ENCODE measurements at regions not wholly inside any gene's neighbourhood (a gene's known extent, or its start where the extent isn't known, plus 50 kb on each side); places are given as distances from the start of the nearest gene placed in this dataset.

GRCh38 chr14:46279776-46280175 lies 371.8 kb downstream of the RPL10L start:
- H3K4me2 ChIP-seq (ENCODE audit: low read length) = no peak overlapping the region
- TF ChIP-seq EZH2phosphoT487 (IDR thresholded peaks at IDR 0.05; ENCODE audit: borderline replicate concordance, low read depth, low read length) (no peak), CTCF (conservative IDR thresholded peaks at IDR 0.05; ENCODE audit: low read length) (no peak)
- ChIA-PET CTCF (ENCODE audit: unreplicated experiment) (no interaction called here), POLR2A (no interaction called here)
- no peaks in the 10 kb centered on the region for H3K79me2 ChIP-seq (ENCODE audit: insufficient read depth, low read depth, low read length)
- H3K4me3 ChIP-seq (ENCODE audit: low read depth, low read length, poor library complexity, severe bottlenecking) = no peak overlapping the region
- no peak overlapping the region for H2AFZ ChIP-seq (ENCODE audit: low read length)
- no TSS peak for BruUV-seq (replicated peaks)
- H3K36me3 ChIP-seq (ENCODE audit: insufficient read depth, low read length) = no peaks in the 10 kb centered on the region
- H4K20me1 ChIP-seq (ENCODE audit: insufficient read depth, low read length) = no peaks in the 10 kb centered on the region
- intact Hi-C loops (cut with micrococcal nuclease; ENCODE audit: unreplicated experiment) = no loop called here
- no peaks in the 10 kb centered on the region for H3K4me1 ChIP-seq (ENCODE audit: insufficient read depth, low read length, poor library complexity, severe bottlenecking)
- no peaks in the 10 kb centered on the region for H3K9me3 ChIP-seq (ENCODE audit: low read length)
- H3K9me2 ChIP-seq (ENCODE audit: insufficient read depth, low read length) = no peaks in the 10 kb centered on the region
- no peak for DNase-seq (ENCODE audit: low spot score)
- no peak overlapping the region for H3K27ac ChIP-seq (ENCODE audit: low read depth, low read length, poor library complexity, severe bottlenecking)

- DNase-seq (ENCODE audit: low spot score) = no peak
- Histone ChIP-seq H3K36me3 (ENCODE audit: insufficient read depth, low read length) (no peaks in the 10 kb centered on the region), H3K4me2 (ENCODE audit: low read length) (no peak overlapping the region), H3K9me3 (ENCODE audit: low read length) (no peaks in the 10 kb centered on the region), H3K4me1 (ENCODE audit: insufficient read depth, low read length, poor library complexity, severe bottlenecking) (no peaks in the 10 kb centered on the region), H3K9me2 (ENCODE audit: insufficient read depth, low read length) (no peaks in the 10 kb centered on the region), H4K20me1 (ENCODE audit: insufficient read depth, low read length) (no peaks in the 10 kb centered on the region), H3K4me3 (ENCODE audit: low read depth, low read length, poor library complexity, severe bottlenecking) (no peak overlapping the region), H3K79me2 (ENCODE audit: insufficient read depth, low read depth, low read length) (no peaks in the 10 kb centered on the region), H2AFZ (ENCODE audit: low read length) (no peak overlapping the region), H3K27ac (ENCODE audit: low read depth, low read length, poor library complexity, severe bottlenecking) (no peak overlapping the region)
- TF ChIP-seq CTCF (conservative IDR thresholded peaks at IDR 0.05; ENCODE audit: low read length) (no peak), EZH2phosphoT487 (IDR thresholded peaks at IDR 0.05; ENCODE audit: borderline replicate concordance, low read depth, low read length) (no peak)
- intact Hi-C loops (cut with micrococcal nuclease; ENCODE audit: unreplicated experiment) = no loop called here
- ChIA-PET CTCF (ENCODE audit: unreplicated experiment) (no interaction called here), POLR2A (no interaction called here)
- BruUV-seq (replicated peaks) = no TSS peak
Observed at GRCh38 chr14:46279327-46279726, 372.3 kb downstream of the RPL10L start.

DNA sequence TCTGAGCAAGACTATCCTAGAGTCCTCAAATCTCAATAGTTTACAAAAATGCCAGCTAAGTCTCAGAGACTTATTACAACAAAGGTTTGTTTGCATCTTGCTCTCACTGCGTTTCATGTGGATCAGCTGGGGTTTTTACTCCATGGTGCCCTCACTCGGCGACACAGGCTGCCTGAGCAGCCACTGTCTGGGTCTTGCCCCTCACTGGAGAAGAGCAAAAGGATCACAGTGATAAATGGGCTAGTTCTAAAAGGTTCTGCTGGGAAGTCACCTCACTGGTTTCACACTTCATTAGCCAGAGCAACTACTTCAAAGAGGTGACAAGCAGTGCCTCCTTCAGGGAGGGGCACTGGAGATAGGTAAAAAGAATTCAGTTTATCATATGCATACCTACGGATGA lies 392.0 kb downstream of the RPL10L start:
- no TSS peak for BruUV-seq (replicated peaks)
- no peak overlapping the region for H2AFZ ChIP-seq (ENCODE audit: low read length)
- no peaks in the 10 kb centered on the region for H3K9me2 ChIP-seq (ENCODE audit: insufficient read depth, low read length)
- no peak overlapping the region for H3K4me2 ChIP-seq (ENCODE audit: low read length)
- ChIA-PET CTCF (ENCODE audit: unreplicated experiment) (no interaction called here), POLR2A (no interaction called here)
- H3K9me3 ChIP-seq (ENCODE audit: low read length) = no peaks in the 10 kb centered on the region
- H4K20me1 ChIP-seq (ENCODE audit: insufficient read depth, low read length) = no peaks in the 10 kb centered on the region
- no peak overlapping the region for H3K4me3 ChIP-seq (ENCODE audit: low read depth, low read length, poor library complexity, severe bottlenecking)
- DNase-seq (ENCODE audit: low spot score) = no peak
- no peaks in the 10 kb centered on the region for H3K4me1 ChIP-seq (ENCODE audit: insufficient read depth, low read length, poor library complexity, severe bottlenecking)
- intact Hi-C loops (cut with micrococcal nuclease; ENCODE audit: unreplicated experiment) = no loop called here
- H3K79me2 ChIP-seq (ENCODE audit: insufficient read depth, low read depth, low read length) = no peaks in the 10 kb centered on the region
- no peaks in the 10 kb centered on the region for H3K36me3 ChIP-seq (ENCODE audit: insufficient read depth, low read length)
- H3K27ac ChIP-seq (ENCODE audit: low read depth, low read length, poor library complexity, severe bottlenecking) = no peak overlapping the region
- TF ChIP-seq CTCF (conservative IDR thresholded peaks at IDR 0.05; ENCODE audit: low read length) (0 out of 2 replicates have a peak, but pooled peaks have one; percentile 25), EZH2phosphoT487 (IDR thresholded peaks at IDR 0.05; ENCODE audit: borderline replicate concordance, low read depth, low read length) (no peak)
